GM12878 (cell line): ENCODE measurements at regions not wholly inside any gene's neighbourhood (a gene's known extent, or its start where the extent isn't known, plus 50 kb on each side); places are given as distances from the start of the nearest gene placed in this dataset.
A peak's percentile ranks its signal among the peaks of the same experiment; 100 is the strongest.

ENCODE experiments used
- ATAC-seq: fragments of 200-7000 bp; cut with Tn5 transposase; 3 replicates; pipeline ENCODE4 v1.9.1; 2020; ENCODE audit warnings: mild to moderate bottlenecking, moderate library complexity
- BruUV-seq: library from RNA; stranded (reverse); fragments of 400-500 nt; replicated peaks from 2 replicates; lab custom pipeline; 2021; lab: Mats Ljungman, UMichigan
- CTCF ChIA-PET: fragments of 300-600 bp; sonication (Branson Sonifier 250); formaldehyde crosslinking; extraction: SDS; loops from one replicate; lab custom pipeline; 2021; ENCODE audit warnings: inconsistent platforms; lab: Yijun Ruan, JAX
- POLR2A ChIA-PET: fragments of 350-600 bp; formaldehyde crosslinking; extraction: SDS; loops from one replicate; lab custom pipeline; 2021; ENCODE audit warnings: inconsistent platforms; lab: Charles Lee
- RAD21 ChIA-PET: fragments of 300-600 bp; sonication (Branson Sonifier 250); formaldehyde crosslinking; loops from one replicate; lab custom pipeline; 2023; ENCODE audit warnings: antibody characterized with exemption; ENCODE audit not compliant: unreplicated experiment; lab: Charles Lee
- SMC1A ChIA-PET: fragments of 300-600 bp; sonication (Branson Sonifier 250); formaldehyde crosslinking; loops from one replicate; lab custom pipeline; 2023; ENCODE audit not compliant: unreplicated experiment, uncharacterized antibody; lab: Charles Lee
- DNase-seq: peaks from one replicate; pipeline ENCODE4 v3.0.0-alpha.2; 2011; ENCODE audit warnings: low read depth, low spot score
- FAIRE-seq: peaks from 3 replicates; lab custom pipeline; 2011; peaks lifted over from hg19 to GRCh38; lab: Jason Lieb, UNC
- H2AFZ ChIP-seq: 2 replicates; pipeline ENCODE4 v1.6.0; 2011; ENCODE audit warnings: low read depth, low read length, control low read depth; ENCODE audit not compliant: control insufficient read depth
- H3K27ac ChIP-seq: 2 replicates; pipeline ENCODE4 v1.5.1; 2011; ENCODE audit warnings: control low read depth; ENCODE audit not compliant: control insufficient read depth, insufficient read depth
- H3K27me3 ChIP-seq, 2 experiments: replicated peaks in 1 of 2; 2 replicates each; pipeline versions ENCODE4 v1.6.0 to v1.6.1; 2011; ENCODE audit warnings: low read length in 1 of 2; ENCODE audit not compliant: control insufficient read depth in 2 of 2, insufficient read depth in 2 of 2
- H3K36me3 ChIP-seq, 2 experiments: 2 replicates each; pipeline ENCODE4 v1.5.1; 2011; ENCODE audit warnings: low read length in 1 of 2; ENCODE audit not compliant: control insufficient read depth in 2 of 2, insufficient read depth in 2 of 2
- H3K4me1 ChIP-seq: 2 replicates; pipeline ENCODE4 v1.6.1; 2011; ENCODE audit warnings: mild to moderate bottlenecking, low read length, moderate library complexity, mixed read lengths; ENCODE audit not compliant: control insufficient read depth, insufficient read depth
- H3K4me2 ChIP-seq: 2 replicates; pipeline ENCODE4 v1.6.0; 2011; ENCODE audit warnings: control low read depth; ENCODE audit not compliant: control insufficient read depth, insufficient read depth
- H3K4me3 ChIP-seq: fragments of 200-600 bp; sonication (generic); 2 replicates; pipeline ENCODE4 v1.5.1; 2016
- H3K79me2 ChIP-seq: 2 replicates; pipeline ENCODE4 v1.6.0; 2011; ENCODE audit warnings: low read length; ENCODE audit not compliant: control insufficient read depth, insufficient read depth
- H3K9ac ChIP-seq: 2 replicates; pipeline ENCODE4 v1.8.0; 2011; ENCODE audit warnings: low read length, control low read depth, mixed read lengths; ENCODE audit not compliant: control insufficient read depth, insufficient read depth
- H3K9me3 ChIP-seq: replicated peaks from 3 replicates; pipeline ENCODE4 v1.5.1; 2011; ENCODE audit warnings: mild to moderate bottlenecking, low read length; ENCODE audit not compliant: control insufficient read depth, insufficient read depth
- H4K20me1 ChIP-seq: 2 replicates; pipeline ENCODE4 v1.6.0; 2011; ENCODE audit not compliant: control insufficient read depth, insufficient read depth
- CREB1 ChIP-seq: IDR thresholded peaks from 2 replicates; pipeline ENCODE4 v1.6.1; 2012; ENCODE audit warnings: low read depth, mild to moderate bottlenecking, inconsistent platforms
- MYC ChIP-seq: IDR thresholded peaks from 2 replicates; pipeline ENCODE4 v1.6.1; 2011; ENCODE audit warnings: mild to moderate bottlenecking, low read length, moderate library complexity, inconsistent platforms; ENCODE audit not compliant: insufficient read depth, insufficient replicate concordance, insufficient read length, severe bottlenecking
- NR2C1 ChIP-seq: fragments of 450-650 bp; IDR thresholded peaks from 2 replicates; pipeline ENCODE4 v1.6.1; 2017; ENCODE audit warnings: antibody characterized with exemption, mild to moderate bottlenecking, moderate library complexity
- NRF1 ChIP-seq: conservative IDR thresholded peaks from 2 replicates; pipeline ENCODE4 v1.6.1; 2011; ENCODE audit warnings: mild to moderate bottlenecking, low read depth, low read length, improper control_type of control experiment
- RUNX3 ChIP-seq: IDR thresholded peaks from 2 replicates; pipeline ENCODE4 v1.6.1; 2012; ENCODE audit warnings: low read length, inconsistent platforms
- SREBF1 ChIP-seq: IDR thresholded peaks from 2 replicates; pipeline ENCODE4 v1.6.1; 2012; ENCODE audit warnings: mild to moderate bottlenecking, low read length
- SUZ12 ChIP-seq: fragments of 200-600 bp; sonication (generic); IDR thresholded peaks from one replicate; pipeline ENCODE4 v1.6.1; 2018; ENCODE audit warnings: antibody characterized with exemption, mild to moderate bottlenecking; ENCODE audit not compliant: unreplicated experiment
- ZZZ3 ChIP-seq: IDR thresholded peaks from 2 replicates; pipeline ENCODE4 v1.6.1; 2011; ENCODE audit warnings: low read depth; ENCODE audit not compliant: control insufficient read depth, insufficient read length
- WGBS: methylation state at CpG from one replicate; pipeline ENCODE4 v1.1.6; 2016; ENCODE audit warnings: low lambda C conversion rate; ENCODE audit not compliant: insufficient replicate concordance, insufficient coverage; ENCODE audit errors: missing lambda C conversion rate; 5-methylcytosine and 5-hydroxymethylcytosine counted together
- in situ Hi-C: fragments of 300-500 bp; cut with MboI; formaldehyde crosslinking; loops from 9 replicates; pipeline ENCODE4 v1.14.3; 2018; ENCODE audit warnings: mixed read lengths
- intact Hi-C: fragments of 100-400 bp; cut with micrococcal nuclease; formaldehyde crosslinking; loops from one replicate; pipeline ENCODE4 v1.14.2; 2022; ENCODE audit not compliant: unreplicated experiment
- TF ChIP-seq, protein P1 (sequence below), 3 experiments: IDR thresholded peaks in 2 of 3; conservative IDR thresholded peaks in 1 of 3; 2 replicates each; pipeline ENCODE4 v1.5.1; 2011; ENCODE audit warnings: low read depth in 3 of 3, low read length in 3 of 3, mild to moderate bottlenecking in 3 of 3, control low read depth in 2 of 3, moderate library complexity in 2 of 3, inconsistent platforms in 1 of 3, mixed read lengths in 1 of 3; ENCODE audit not compliant: control insufficient read depth in 2 of 3, insufficient read depth in 1 of 3; ENCODE audit errors: extremely low read depth in 1 of 3
- TF ChIP-seq, protein P2 (sequence below): IDR thresholded peaks from 2 replicates; pipeline ENCODE4 v1.6.1; 2011; ENCODE audit warnings: borderline replicate concordance, low read depth, mild to moderate bottlenecking, moderate library complexity, low read length; ENCODE audit not compliant: insufficient read depth, poor library complexity, severe bottlenecking

DNA sequence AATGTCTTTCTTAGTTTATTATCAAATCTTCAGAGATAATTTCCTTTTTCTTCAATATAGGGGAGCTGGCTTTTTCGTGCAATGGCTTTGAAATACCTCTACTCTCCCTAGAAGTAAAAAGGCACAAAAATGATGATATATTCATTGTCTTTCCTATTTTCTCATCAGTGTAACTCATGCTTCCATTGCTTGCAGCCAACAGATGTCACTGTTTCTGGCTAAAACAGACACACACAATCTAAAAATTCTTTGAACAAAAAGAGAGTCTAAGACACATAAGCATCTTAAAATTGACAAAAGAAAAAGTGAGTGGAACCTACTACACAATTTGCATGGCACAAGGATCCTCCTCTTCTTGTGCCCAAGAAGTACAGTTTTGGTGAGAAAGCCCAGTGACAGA, 448.7 kb upstream of the VRK2 start:
- ChIA-PET SMC1A (interaction anchor here (0.6 to 1.2 kb wide), 2 partner anchors 22 to 162 kb away, joined by 4 read pairs; no protein-coding TSS in a partner anchor), CTCF (interaction anchor here (1.0 to 1.2 kb wide), 2 partner anchors 46 to 123 kb away, joined by 3 read pairs; no protein-coding TSS in a partner anchor)
- Histone ChIP-seq H3K27me3 (no peaks in the 10 kb centered on the region), H3K27ac (no peak overlapping the region), H3K4me2 (no peak overlapping the region), H3K79me2 (no peaks in the 10 kb centered on the region), H2AFZ (no peak overlapping the region)
- BruUV-seq, result no TSS peak
- WGBS, result 0% methylated on average over 1 of the region's 1 CpG
- TF ChIP-seq SUZ12 (no peak), NR2C1 (no peak), SREBF1 (no peak)
- TF ChIP-seq, protein P1, sequence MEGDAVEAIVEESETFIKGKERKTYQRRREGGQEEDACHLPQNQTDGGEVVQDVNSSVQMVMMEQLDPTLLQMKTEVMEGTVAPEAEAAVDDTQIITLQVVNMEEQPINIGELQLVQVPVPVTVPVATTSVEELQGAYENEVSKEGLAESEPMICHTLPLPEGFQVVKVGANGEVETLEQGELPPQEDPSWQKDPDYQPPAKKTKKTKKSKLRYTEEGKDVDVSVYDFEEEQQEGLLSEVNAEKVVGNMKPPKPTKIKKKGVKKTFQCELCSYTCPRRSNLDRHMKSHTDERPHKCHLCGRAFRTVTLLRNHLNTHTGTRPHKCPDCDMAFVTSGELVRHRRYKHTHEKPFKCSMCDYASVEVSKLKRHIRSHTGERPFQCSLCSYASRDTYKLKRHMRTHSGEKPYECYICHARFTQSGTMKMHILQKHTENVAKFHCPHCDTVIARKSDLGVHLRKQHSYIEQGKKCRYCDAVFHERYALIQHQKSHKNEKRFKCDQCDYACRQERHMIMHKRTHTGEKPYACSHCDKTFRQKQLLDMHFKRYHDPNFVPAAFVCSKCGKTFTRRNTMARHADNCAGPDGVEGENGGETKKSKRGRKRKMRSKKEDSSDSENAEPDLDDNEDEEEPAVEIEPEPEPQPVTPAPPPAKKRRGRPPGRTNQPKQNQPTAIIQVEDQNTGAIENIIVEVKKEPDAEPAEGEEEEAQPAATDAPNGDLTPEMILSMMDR (IDR thresholded peaks at IDR 0.05 in 2 of 3, conservative IDR thresholded peaks at IDR 0.05 in 1 of 3; ENCODE audit: control insufficient read depth in 2 of 3, extremely low read depth in 1 of 3, insufficient read depth in 1 of 3, low read depth in 3 of 3, low read length in 3 of 3), result 0 out of 6 replicates have a peak, but pooled peaks of 1 of the 3 experiments have one; percentile 1
- TF ChIP-seq, all 136 proteins: peak for 1
- Histone ChIP-seq H3K9me3 (no peaks in the 10 kb centered on the region), H3K4me1 (no peaks in the 10 kb centered on the region), H4K20me1 (no peaks in the 10 kb centered on the region), H3K36me3 (no peaks in the 10 kb centered on the region), H3K4me3 (no peak overlapping the region), H3K9ac (no peak overlapping the region)
- in situ Hi-C loops, result no loop called here
- ChIA-PET POLR2A (no interaction called here), RAD21 (interaction anchor here (1.1 kb wide), 1 partner anchor 18 kb away, joined by 3 read pairs; no protein-coding TSS in a partner anchor)
- DNase-seq, result no peak
- intact Hi-C loops, result no loop called here
- ATAC-seq, result no peak
- FAIRE-seq, result no peak

DNA sequence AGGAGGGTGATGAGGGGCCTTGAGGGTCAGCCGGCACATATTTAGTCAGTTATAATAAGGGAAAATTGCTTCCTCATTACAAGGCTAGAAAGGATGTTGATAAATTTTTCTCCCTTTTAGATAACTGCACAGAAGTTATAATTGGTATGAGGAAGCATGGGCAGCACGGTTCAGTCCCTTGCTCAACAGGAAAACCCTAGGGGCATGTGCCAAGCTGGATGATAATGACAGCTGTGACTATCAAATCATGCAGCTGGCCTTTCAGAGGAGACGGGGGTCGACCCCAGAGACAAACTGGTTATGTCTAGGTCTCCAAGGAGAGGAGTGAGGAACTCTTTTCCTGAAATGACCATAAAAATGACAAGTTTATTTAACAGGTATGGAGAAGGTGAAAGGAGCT, 448.1 kb upstream of the VRK2 start:
- Histone ChIP-seq H3K4me3 (no peak overlapping the region), H2AFZ (no peak overlapping the region), H3K4me1 (no peaks in the 10 kb centered on the region), H3K9ac (no peak overlapping the region), H4K20me1 (no peaks in the 10 kb centered on the region), H3K27ac (no peak overlapping the region), H3K27me3 (no peaks in the 10 kb centered on the region), H3K36me3 (no peaks in the 10 kb centered on the region), H3K9me3 (no peaks in the 10 kb centered on the region), H3K4me2 (no peak overlapping the region), H3K79me2 (no peaks in the 10 kb centered on the region)
- ChIA-PET SMC1A (interaction anchor here (1.5 kb wide), 1 partner anchor 27 kb away, joined by 3 read pairs; no protein-coding TSS in a partner anchor), CTCF (interaction anchor here (0.7 kb wide), 1 partner anchor 1279 kb away, joined by 3 read pairs; no protein-coding TSS in a partner anchor), RAD21 (interaction anchor here (1.1 kb wide), 1 partner anchor 17 kb away, joined by 3 read pairs; no protein-coding TSS in a partner anchor), POLR2A (no interaction called here)
- ATAC-seq (no peak), DNase-seq (no peak), FAIRE-seq (no peak)
- in situ Hi-C loops, result no loop called here
- WGBS, result 1% methylated on average over 4 of the region's 4 CpGs
- BruUV-seq, result no TSS peak
- intact Hi-C loops, result no loop called here
- TF ChIP-seq, protein P2, sequence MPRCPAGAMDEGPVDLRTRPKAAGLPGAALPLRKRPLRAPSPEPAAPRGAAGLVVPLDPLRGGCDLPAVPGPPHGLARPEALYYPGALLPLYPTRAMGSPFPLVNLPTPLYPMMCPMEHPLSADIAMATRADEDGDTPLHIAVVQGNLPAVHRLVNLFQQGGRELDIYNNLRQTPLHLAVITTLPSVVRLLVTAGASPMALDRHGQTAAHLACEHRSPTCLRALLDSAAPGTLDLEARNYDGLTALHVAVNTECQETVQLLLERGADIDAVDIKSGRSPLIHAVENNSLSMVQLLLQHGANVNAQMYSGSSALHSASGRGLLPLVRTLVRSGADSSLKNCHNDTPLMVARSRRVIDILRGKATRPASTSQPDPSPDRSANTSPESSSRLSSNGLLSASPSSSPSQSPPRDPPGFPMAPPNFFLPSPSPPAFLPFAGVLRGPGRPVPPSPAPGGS, result no peak
- no peak for TF ChIP-seq MYC
- TF ChIP-seq NRF1, result no peak
- no peak for TF ChIP-seq CREB1
- TF ChIP-seq RUNX3, result no peak
- no peak for TF ChIP-seq SREBF1
- no peak for TF ChIP-seq ZZZ3
